ENCODE measurements at regions not wholly inside any gene's neighbourhood (a gene's known extent, or its start where the extent isn't known, plus 50 kb on each side); places are given as distances from the start of the nearest gene placed in this dataset.

DNA sequence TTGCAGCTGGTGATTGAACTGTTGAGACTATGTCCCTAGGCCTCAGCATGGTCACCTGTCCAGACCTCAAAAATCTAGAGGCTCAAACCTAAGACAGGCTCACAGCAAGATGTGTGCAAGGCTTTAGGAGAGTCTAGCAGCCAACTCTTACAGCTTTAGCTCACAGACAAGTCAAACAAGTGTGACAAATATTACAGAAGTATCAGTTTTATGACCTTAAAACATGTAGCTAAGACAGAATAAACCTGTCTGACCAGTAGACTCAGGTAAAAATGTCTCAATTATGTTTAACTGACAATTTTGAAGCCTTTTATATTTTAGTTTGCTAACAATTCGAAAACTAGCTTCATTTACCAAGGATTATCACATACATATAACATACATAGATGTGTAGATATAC is 80.0 kb upstream of the HTATIP2 start:
- no peaks in the 10 kb centered on the region for H3K36me3 Mint-ChIP-seq (ENCODE audit: low read depth)
- DNase-seq, result no peak

DNA sequence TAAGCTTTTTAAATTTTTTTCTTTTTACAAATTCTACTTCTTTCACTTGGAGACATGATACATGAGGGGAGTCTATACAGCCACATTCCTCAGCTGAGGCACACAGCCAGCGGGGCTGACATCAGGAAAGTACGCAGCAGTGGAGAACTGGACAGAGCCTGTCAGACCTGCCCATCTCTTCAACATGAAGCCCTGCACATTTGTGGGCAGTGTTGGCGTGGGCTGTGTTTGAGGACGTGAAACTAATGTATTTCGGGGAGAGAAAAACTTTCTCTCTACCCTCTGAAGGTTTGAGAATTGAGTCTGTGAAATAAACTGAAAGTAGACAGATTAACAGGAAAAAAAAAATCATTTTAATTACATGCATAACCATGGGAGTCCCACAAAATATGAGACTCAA is 84.8 kb upstream of the HTATIP2 start:
- ATAC-seq (ENCODE audit: low read depth) (no peak), DNase-seq (no peak)
- Mint-ChIP-seq H3K4me1 (no peaks in the 10 kb centered on the region), H3K27ac (no peak overlapping the region), H3K9me3 (no peaks in the 10 kb centered on the region), H3K27me3 (peaks cover 10% of the 10 kb centered on the region), H3K36me3 (ENCODE audit: low read depth) (no peaks in the 10 kb centered on the region), H3K4me3 (no peak overlapping the region)
- intact Hi-C loops (cut with micrococcal nuclease), result no loop called here
- TF ChIP-seq, protein P1, sequence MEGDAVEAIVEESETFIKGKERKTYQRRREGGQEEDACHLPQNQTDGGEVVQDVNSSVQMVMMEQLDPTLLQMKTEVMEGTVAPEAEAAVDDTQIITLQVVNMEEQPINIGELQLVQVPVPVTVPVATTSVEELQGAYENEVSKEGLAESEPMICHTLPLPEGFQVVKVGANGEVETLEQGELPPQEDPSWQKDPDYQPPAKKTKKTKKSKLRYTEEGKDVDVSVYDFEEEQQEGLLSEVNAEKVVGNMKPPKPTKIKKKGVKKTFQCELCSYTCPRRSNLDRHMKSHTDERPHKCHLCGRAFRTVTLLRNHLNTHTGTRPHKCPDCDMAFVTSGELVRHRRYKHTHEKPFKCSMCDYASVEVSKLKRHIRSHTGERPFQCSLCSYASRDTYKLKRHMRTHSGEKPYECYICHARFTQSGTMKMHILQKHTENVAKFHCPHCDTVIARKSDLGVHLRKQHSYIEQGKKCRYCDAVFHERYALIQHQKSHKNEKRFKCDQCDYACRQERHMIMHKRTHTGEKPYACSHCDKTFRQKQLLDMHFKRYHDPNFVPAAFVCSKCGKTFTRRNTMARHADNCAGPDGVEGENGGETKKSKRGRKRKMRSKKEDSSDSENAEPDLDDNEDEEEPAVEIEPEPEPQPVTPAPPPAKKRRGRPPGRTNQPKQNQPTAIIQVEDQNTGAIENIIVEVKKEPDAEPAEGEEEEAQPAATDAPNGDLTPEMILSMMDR (IDR thresholded peaks at IDR 0.05), result no peak
- CTCF ChIA-PET, result no interaction called here
- POLR2A ChIA-PET, result no interaction called here

More for the DNA sequence above, 80.0 kb upstream of the HTATIP2 start:
- Mint-ChIP-seq H3K4me1 (no peaks in the 10 kb centered on the region), H3K27ac (no peak overlapping the region), H3K27me3 (peaks cover 4% of the 10 kb centered on the region), H3K9me3 (no peaks in the 10 kb centered on the region), H3K4me3 (no peak overlapping the region)
- POLR2A ChIA-PET, result no interaction called here
- intact Hi-C loops (cut with micrococcal nuclease), result no loop called here
- TF ChIP-seq, protein P1 (IDR thresholded peaks at IDR 0.05), result no peak
- CTCF ChIA-PET, result no interaction called here
- ATAC-seq (ENCODE audit: low read depth), result no peak

DNA sequence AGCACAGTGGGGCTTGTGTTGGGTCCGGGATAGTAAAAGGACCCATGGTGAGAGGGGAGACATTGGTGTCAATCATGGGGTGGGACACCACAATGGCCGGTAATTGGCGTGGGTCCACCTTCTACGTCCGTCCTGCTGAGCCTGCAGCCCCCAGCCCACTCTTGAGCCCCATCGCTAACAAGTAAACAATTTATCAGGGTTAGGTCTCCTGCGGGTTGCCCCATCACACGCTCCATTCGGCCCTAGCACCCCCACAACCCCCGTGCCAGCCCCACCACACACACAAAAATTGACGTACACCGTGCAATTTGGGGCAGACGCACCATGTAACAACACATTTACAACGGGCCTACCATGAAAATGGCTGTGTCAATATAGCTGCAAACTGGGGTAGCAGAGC is 86.5 kb upstream of the HTATIP2 start:
- CTCF ChIA-PET, result no interaction called here
- TF ChIP-seq, protein P1 (IDR thresholded peaks at IDR 0.05), result no peak
- intact Hi-C loops (cut with micrococcal nuclease), result no loop called here
- H3K4me1 Mint-ChIP-seq, result no peaks in the 10 kb centered on the region
- POLR2A ChIA-PET, result no interaction called here
- H3K27ac Mint-ChIP-seq, result no peak overlapping the region
- no peak for ATAC-seq (ENCODE audit: low read depth)
- H3K4me3 Mint-ChIP-seq, result no peak overlapping the region
- no peak for DNase-seq
- no peaks in the 10 kb centered on the region for H3K9me3 Mint-ChIP-seq
- peaks cover 10% of the 10 kb centered on the region for H3K27me3 Mint-ChIP-seq
- no peaks in the 10 kb centered on the region for H3K36me3 Mint-ChIP-seq (ENCODE audit: low read depth)

DNA sequence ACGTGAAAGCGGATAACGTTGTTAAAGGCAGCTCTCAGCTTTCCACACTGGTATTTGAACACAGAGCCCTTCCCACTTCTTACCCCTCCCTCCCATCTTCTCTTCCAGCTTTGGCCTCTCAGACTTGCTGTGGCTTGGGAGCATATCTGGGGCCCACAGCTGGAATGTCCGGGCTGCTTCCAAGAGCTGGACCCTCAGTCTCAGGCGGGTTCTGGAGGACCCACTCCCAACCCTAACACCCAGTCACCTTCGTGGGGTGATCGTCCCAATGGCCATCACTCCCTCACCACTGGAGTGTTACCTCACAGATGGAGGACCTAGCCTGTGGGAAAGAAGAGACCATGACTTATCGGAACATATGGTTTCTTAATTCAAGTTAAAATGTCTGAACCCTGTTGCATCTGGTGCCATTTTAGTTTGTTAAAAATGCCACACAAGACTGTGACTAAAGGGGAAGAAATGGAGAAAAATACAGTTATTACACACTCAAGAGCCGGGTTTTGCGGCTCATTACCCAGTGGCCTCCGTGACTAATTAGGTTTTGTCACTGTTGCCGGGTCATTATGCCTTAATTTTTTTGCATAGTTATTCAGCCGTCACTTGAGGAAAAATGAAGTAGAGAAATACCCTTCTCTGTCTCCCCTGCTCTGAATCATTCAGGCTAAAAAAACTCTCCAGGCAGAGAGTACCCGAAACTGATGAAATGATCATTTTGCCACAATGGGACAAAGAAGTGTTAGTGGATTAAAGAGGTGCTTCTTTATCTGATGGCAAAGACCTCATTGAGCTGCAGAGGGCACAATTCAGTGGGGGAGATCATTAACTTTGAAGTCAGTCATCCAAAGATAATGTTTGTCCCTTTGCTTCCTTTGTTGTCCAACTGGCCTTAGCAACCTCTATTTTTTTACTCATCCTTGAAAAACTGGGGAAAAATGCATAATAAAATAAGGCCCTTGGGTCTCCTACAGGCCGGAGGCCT is 87.2 kb upstream of the HTATIP2 start:
- Mint-ChIP-seq H3K4me1 (no peaks in the 10 kb centered on the region), H3K27me3 (peaks cover 10% of the 10 kb centered on the region), H3K27ac (no peak overlapping the region), H3K9me3 (no peaks in the 10 kb centered on the region), H3K4me3 (no peak overlapping the region), H3K36me3 (ENCODE audit: low read depth) (no peaks in the 10 kb centered on the region)
- TF ChIP-seq, protein P1 (IDR thresholded peaks at IDR 0.05), result no peak
- ATAC-seq (ENCODE audit: low read depth) (no peak), DNase-seq (no peak)
- intact Hi-C loops (cut with micrococcal nuclease), result no loop called here
- POLR2A ChIA-PET, result no interaction called here
- CTCF ChIA-PET, result no interaction called here

DNA sequence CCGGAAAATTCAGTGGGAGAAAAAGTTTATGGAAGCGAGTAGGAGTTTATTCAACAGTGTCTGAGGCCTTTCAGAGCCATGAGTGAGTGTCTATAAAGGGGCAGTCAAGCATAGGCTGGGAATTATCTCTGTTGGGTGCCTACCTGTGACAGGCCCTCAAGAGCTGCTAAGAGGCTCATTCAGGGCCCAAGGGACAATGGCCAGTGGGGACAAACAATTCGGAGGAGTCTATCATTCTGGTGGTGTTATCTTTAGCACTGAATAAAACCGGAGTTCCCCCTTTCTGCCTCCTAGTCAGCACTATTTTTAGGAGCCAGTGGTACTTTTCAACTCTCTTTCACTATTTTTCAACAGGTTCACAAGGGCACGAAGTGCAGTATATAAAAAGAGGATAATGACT is 89.5 kb upstream of the HTATIP2 start:
- H3K9me3 Mint-ChIP-seq, result no peaks in the 10 kb centered on the region
- no peak overlapping the region for H3K4me3 Mint-ChIP-seq
- intact Hi-C loops (cut with micrococcal nuclease), result no loop called here
- ATAC-seq (ENCODE audit: low read depth) (no peak), DNase-seq (no peak)
- TF ChIP-seq, protein P1 (IDR thresholded peaks at IDR 0.05), result no peak
- H3K36me3 Mint-ChIP-seq (ENCODE audit: low read depth), result no peaks in the 10 kb centered on the region
- ChIA-PET POLR2A (no interaction called here), CTCF (no interaction called here)
- peaks cover 14% of the 10 kb centered on the region for H3K27me3 Mint-ChIP-seq
- H3K27ac Mint-ChIP-seq, result no peak overlapping the region
- no peaks in the 10 kb centered on the region for H3K4me1 Mint-ChIP-seq

Measured in activated B cell treated with CpG ODN at 0.5 μM for 24 hours (primary cell).